HL-60 (cell line): ENCODE measurements at regions not wholly inside any gene's neighbourhood (a gene's known extent, or its start where the extent isn't known, plus 50 kb on each side); places are given as distances from the start of the nearest gene placed in this dataset.

Source experiments
- DNase-seq, 2 experiments: peaks; one replicate each; pipeline ENCODE4 v3.0.0-alpha.2; 2010 to 2020; ENCODE audit warnings: low read depth in 1 of 2, low spot score in 1 of 2
- H3K27ac ChIP-seq: fragments of 250-450 bp; sonication (Bioruptor Pico); replicated peaks from 2 replicates; pipeline ENCODE4 v1.5.1; 2020; ENCODE audit warnings: mild to moderate bottlenecking, moderate library complexity
- H3K27me3 ChIP-seq: fragments of 250-450 bp; sonication (Bioruptor Pico); 2 replicates; pipeline ENCODE4 v1.5.1; 2021; ENCODE audit warnings: mild to moderate bottlenecking, moderate library complexity; ENCODE audit not compliant: insufficient read depth, poor library complexity, severe bottlenecking
- H3K4me3 ChIP-seq: replicated peaks from 2 replicates; pipeline ENCODE4 v1.5.1; 2011; ENCODE audit warnings: mild to moderate bottlenecking, control low read depth, low read length; ENCODE audit not compliant: insufficient read depth
- CTCF ChIP-seq: IDR thresholded peaks from one replicate; pipeline ENCODE4 v1.5.1; 2011; ENCODE audit warnings: low read length, control low read depth, inconsistent platforms; ENCODE audit not compliant: insufficient read depth
- GABPA ChIP-seq: IDR thresholded peaks from 2 replicates; pipeline ENCODE4 v1.6.1; 2012; ENCODE audit warnings: low read depth
- POLR2AphosphoS5 ChIP-seq: IDR thresholded peaks from 2 replicates; pipeline ENCODE4 v1.6.1; 2012; ENCODE audit warnings: low read depth
- REST ChIP-seq: IDR thresholded peaks from 2 replicates; pipeline ENCODE4 v1.6.1; 2012; ENCODE audit warnings: low read depth; ENCODE audit not compliant: insufficient replicate concordance
- SPI1 ChIP-seq: IDR thresholded peaks from 2 replicates; pipeline ENCODE4 v1.6.1; 2012; ENCODE audit warnings: low read depth, mild to moderate bottlenecking, borderline replicate concordance

GRCh38 chr5:135205632-135206349 is 171.8 kb upstream of the PITX1 start:
- TF ChIP-seq CTCF (no peak), SPI1 (no peak), GABPA (no peak), POLR2AphosphoS5 (no peak), REST (no peak)
- no peaks in the 10 kb centered on the region for H3K27me3 ChIP-seq
- no peak overlapping the region for H3K27ac ChIP-seq
- no peak overlapping the region for H3K4me3 ChIP-seq
- DNase-seq: no peak

GRCh38 chr5:135204151-135204600 is 170.1 kb upstream of the PITX1 start:
- Histone ChIP-seq H3K4me3 (no peak overlapping the region), H3K27me3 (no peaks in the 10 kb centered on the region), H3K27ac (no peak overlapping the region)
- TF ChIP-seq GABPA: no peak
- no peak for TF ChIP-seq CTCF
- TF ChIP-seq REST: no peak
- no peak for TF ChIP-seq POLR2AphosphoS5
- TF ChIP-seq SPI1: no peak
- DNase-seq: no peak

GRCh38 chr5:135203593-135204036 is 169.6 kb upstream of the PITX1 start:
- DNase-seq: no peak
- Histone ChIP-seq H3K4me3 (no peak overlapping the region), H3K27ac (no peak overlapping the region), H3K27me3 (no peaks in the 10 kb centered on the region)
- TF ChIP-seq REST: no peak
- no peak for TF ChIP-seq CTCF
- no peak for TF ChIP-seq GABPA
- TF ChIP-seq SPI1: no peak
- TF ChIP-seq POLR2AphosphoS5: no peak
